Heart right ventricle (tissue), 16 donors: ENCODE measurements at regions not wholly inside any gene's neighbourhood (a gene's known extent, or its start where the extent isn't known, plus 50 kb on each side); places are given as distances from the start of the nearest gene placed in this dataset.

Experiments
- ATAC-seq, 8 donors: fragments of 200-7000 bp; cut with Tn5 transposase; one replicate each; pipeline ENCODE4 v1.9.1; 2020; ENCODE audit warnings: mild to moderate bottlenecking in 8 of 8, moderate library complexity in 8 of 8, moderate number of reproducible peaks in 1 of 8
- DNase-seq, 2 donors: peaks; one replicate each; pipeline ENCODE4 v3.0.0-alpha.2; 2020
- H3K27ac ChIP-seq, 10 donors: fragments of 200-600 bp; sonication (generic) in 2 of 10; one replicate each; pipeline versions ENCODE4 v1.5.0 to v1.8.0; 2020 to 2022; ENCODE audit warnings: mild to moderate bottlenecking in 3 of 10
- H3K27me3 ChIP-seq, 7 donors: fragments of 200-600 bp; one replicate each; pipeline ENCODE4 v1.8.0; 2021 to 2022; ENCODE audit warnings: mild to moderate bottlenecking in 2 of 7
- H3K36me3 ChIP-seq, 9 donors: fragments of 200-600 bp; sonication (generic) in 1 of 9; one replicate each; pipeline versions ENCODE4 v1.5.0 to v1.8.0; 2020 to 2022; ENCODE audit warnings: mild to moderate bottlenecking in 2 of 9
- H3K4me1 ChIP-seq, 9 donors: fragments of 200-600 bp; sonication (generic) in 1 of 9; one replicate each; pipeline versions ENCODE4 v1.5.0 to v1.8.0; 2020 to 2022; ENCODE audit warnings: mild to moderate bottlenecking in 4 of 9
- H3K4me3 ChIP-seq, 10 donors: fragments of 200-600 bp; sonication (generic) in 2 of 10; one replicate each; pipeline versions ENCODE4 v1.5.0 to v1.8.0; 2020 to 2022; ENCODE audit warnings: mild to moderate bottlenecking in 7 of 10, moderate library complexity in 2 of 10
- H3K9me3 ChIP-seq, 11 donors: fragments of 200-600 bp in 10 of 11; sonication (generic) in 2 of 11; one replicate each; pipeline versions ENCODE4 v1.5.0 to v1.8.0; 2013 to 2022; ENCODE audit warnings: mild to moderate bottlenecking in 2 of 11, control low read depth in 1 of 11, moderate library complexity in 1 of 11
- WGBS, 2 donors: extraction: QIAGEN DNeasy Blood & Tissue Kit; methylation state at CpG; one replicate each; pipeline ENCODE4 v1.1.7; 2013; ENCODE audit warnings: inconsistent platforms in 1 of 2; 5-methylcytosine and 5-hydroxymethylcytosine counted together
- intact Hi-C, 10 donors: fragments of 100-400 bp; cut with DNase I; formaldehyde crosslinking; loops; one replicate each; pipeline versions ENCODE4 v1.11.1 to v1.14.2; 2022
- TF ChIP-seq, protein P1 (sequence below), 9 donors: fragments of 200-600 bp; sonication (generic) in 2 of 9; IDR thresholded peaks; one replicate each; pipeline versions ENCODE4 v1.5.0 to v1.8.0; 2021 to 2022; ENCODE audit warnings: antibody characterized with exemption in 9 of 9, mild to moderate bottlenecking in 5 of 9, moderate library complexity in 1 of 9
- donor health status: Arrhythmogenic right ventricular cardiomyopathy.
- donor health status: ischemic (EF 13 %, LVEDD 7.1; RV severe dilation, severe dysfunction).
- donor health status: healthy with polysubstance abuse.
- donor health status: DM: no; HTN: yes; CAD: no.
- donor health status: DM: no; HTN: no; CAD: no.
- donor health status: ischemic (EF 25% LVEDD 6.9; RV normal size, moderate dysfunction).
- donor health status: ischemic (EF 25% LVEDD 5.7; RV mildly dilated, moderate dysfunction).
- donor health status: healthy.
- donor health status: DM: yes; HTN: yes; CAD: no.
- donor health status: Ischemic cardiomyopathy.
- donor health status: ischemic (EF 35%, LVEDD 5.7; RV mildly dilated, moderate dysfunction).
- donor health status: nonischemic (EF 11% LVEDD 7.7; RV severe dilation, severe dysfunction).
- donor health status: DM: yes; HTN: yes; CAD: no.
- donor health status: PGD.
- donor health status: ischemic (EF 29% LVEDD 5.4; RV normal size, mild dysfunction).
- donor health status: nonischemic (EF 23%, LVEDD 6.1; RV moderate dilation, normal function).

DNA sequence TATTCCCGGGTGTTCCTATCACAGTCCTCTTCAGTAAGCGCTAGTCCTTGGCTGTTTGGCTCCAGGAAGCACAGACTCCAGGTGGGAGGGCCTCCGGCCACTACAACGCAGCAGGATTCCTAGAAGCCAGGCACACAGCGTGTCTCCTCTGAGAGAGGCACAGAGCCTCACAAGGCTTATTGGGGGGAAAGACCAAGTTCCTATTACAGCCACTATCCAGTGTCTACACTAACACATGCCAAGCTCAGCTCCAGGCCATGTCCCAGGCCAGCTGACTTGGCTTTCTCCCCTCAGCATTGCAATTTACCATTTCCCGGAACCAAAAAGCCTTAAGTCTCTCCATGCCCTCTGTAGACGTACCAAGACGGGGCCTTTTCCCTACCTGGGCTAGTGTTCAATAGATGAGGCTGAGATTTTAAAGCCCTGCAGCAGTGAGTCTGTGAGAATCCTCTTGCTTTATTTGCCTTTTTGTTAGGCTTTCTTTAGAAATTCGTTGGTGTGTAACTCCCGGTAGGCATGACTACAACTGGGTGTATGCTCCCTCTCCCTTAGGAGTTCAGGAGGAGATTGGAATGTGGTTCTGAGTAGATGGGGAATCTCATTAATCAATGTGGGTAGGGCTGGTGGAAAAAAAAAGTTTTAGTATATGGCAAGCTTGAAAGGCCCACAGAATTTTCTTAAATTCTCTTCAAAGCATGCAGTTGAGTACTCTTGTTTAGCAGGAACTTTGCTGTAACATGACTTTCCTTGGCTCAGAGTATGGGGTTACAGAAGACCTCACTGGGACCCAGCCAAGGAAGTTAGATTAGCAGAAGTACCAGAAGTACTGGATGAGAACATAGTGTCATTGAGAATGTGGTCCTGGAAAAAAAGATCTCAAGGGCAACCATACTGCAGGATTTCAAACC is 84.3 kb upstream of the SLC1A3 start:
- ATAC-seq (peak; percentile 56 to 96 (median 90)), DNase-seq (peak in 1 of 2 donors; percentile 48)
- peaks cover 0 to 8% (median 0%) of the 10 kb centered on the region in 11 donors for H3K9me3 ChIP-seq
- TF ChIP-seq, protein P1, sequence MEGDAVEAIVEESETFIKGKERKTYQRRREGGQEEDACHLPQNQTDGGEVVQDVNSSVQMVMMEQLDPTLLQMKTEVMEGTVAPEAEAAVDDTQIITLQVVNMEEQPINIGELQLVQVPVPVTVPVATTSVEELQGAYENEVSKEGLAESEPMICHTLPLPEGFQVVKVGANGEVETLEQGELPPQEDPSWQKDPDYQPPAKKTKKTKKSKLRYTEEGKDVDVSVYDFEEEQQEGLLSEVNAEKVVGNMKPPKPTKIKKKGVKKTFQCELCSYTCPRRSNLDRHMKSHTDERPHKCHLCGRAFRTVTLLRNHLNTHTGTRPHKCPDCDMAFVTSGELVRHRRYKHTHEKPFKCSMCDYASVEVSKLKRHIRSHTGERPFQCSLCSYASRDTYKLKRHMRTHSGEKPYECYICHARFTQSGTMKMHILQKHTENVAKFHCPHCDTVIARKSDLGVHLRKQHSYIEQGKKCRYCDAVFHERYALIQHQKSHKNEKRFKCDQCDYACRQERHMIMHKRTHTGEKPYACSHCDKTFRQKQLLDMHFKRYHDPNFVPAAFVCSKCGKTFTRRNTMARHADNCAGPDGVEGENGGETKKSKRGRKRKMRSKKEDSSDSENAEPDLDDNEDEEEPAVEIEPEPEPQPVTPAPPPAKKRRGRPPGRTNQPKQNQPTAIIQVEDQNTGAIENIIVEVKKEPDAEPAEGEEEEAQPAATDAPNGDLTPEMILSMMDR (IDR thresholded peaks at IDR 0.05): no peak
- WGBS, 2 donors: 53 to 64% methylated on average over 10 of the region's 10 CpGs
- H3K4me3 ChIP-seq: no peak overlapping the region
- intact Hi-C loops: loop anchor here in 4 of 10 donors (5.0 to 10.0 kb wide), 4 partner anchors 85 to 173 kb away; partner anchors contain the start of gene SLC1A3 (in 2 of the 4)
- peak overlapping the region in 9 of 10 donors; percentile 54 to 81 (median 61) for H3K27ac ChIP-seq
- H3K36me3 ChIP-seq: no peaks in the 10 kb centered on the region
- H3K4me1 ChIP-seq: peaks cover 0 to 26% (median 12%) of the 10 kb centered on the region in 9 donors
- H3K27me3 ChIP-seq: no peaks in the 10 kb centered on the region

DNA sequence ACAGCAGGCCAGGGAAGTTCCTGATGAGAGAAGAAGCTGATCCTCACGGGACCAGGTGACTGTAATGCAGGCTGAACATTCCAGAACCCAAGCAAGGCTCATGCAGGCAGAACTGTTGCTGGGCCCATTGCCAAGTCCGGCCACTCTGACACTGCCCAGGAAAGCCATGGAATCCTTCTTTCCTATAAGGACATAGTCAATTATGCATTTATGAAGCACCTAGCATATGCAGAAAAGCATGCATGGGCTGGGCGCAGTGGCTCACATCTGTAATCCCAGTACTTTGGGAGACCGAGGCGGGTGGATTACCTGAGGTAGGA is 83.7 kb upstream of the SLC1A3 start:
- intact Hi-C loops: loop anchor here in 4 of 10 donors (5.0 to 10.0 kb wide), 4 partner anchors 85 to 172 kb away; partner anchors contain the start of gene SLC1A3 (in 2 of the 4)

DNA sequence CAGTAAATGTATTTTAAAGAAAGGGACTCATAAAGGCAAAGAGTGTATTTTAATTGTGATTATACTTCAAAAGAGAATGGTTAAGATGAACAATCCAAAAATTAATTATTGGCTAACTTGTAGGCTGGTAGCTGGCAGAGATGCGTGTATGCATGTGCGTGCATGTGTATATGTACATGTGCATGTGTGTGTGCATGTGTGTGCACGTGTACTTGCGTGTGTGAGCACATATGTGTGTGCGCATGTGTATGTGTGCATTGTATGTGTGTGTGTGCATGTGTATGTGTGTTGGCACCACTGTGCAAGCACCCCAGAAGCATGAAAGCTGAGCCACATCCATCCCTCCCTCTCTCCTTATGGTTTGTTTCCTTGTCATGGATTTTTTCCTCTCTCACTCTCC is 83.0 kb upstream of the SLC1A3 start:
- Histone ChIP-seq H3K4me3 (no peak overlapping the region), H3K36me3 (no peaks in the 10 kb centered on the region), H3K9me3 (peaks cover 0 to 7% (median 0%) of the 10 kb centered on the region in 11 donors), H3K27me3 (no peaks in the 10 kb centered on the region), H3K27ac (peak overlapping the region in 1 of 10 donors; percentile 75), H3K4me1 (peaks cover 0 to 26% (median 12%) of the 10 kb centered on the region in 9 donors)
- TF ChIP-seq, protein P1 (IDR thresholded peaks at IDR 0.05): no peak
- ATAC-seq (peak in 1 of 8 donors; percentile 24), DNase-seq (no peak)
- whole genome bisulfite sequencing, 2 donors: 92% methylated on average over 5 of the region's 5 CpGs
- intact Hi-C loops: loop anchor here in 4 of 10 donors (5.0 to 10.0 kb wide), 4 partner anchors 84 to 171 kb away; partner anchors contain the start of gene SLC1A3 (in 2 of the 4)

More for the DNA sequence above, 83.7 kb upstream of the SLC1A3 start:
- DNase-seq (no peak), ATAC-seq (no peak)
- no peaks in the 10 kb centered on the region for H3K27me3 ChIP-seq
- TF ChIP-seq, protein P1 (IDR thresholded peaks at IDR 0.05): no peak
- peaks cover 0 to 8% (median 0%) of the 10 kb centered on the region in 11 donors for H3K9me3 ChIP-seq
- WGBS, 2 donors: 72 to 80% methylated on average over 5 of the region's 5 CpGs
- H3K27ac ChIP-seq: peak overlapping the region in 8 of 10 donors; percentile 12 to 81 (median 58)
- no peak overlapping the region for H3K4me3 ChIP-seq
- no peaks in the 10 kb centered on the region for H3K36me3 ChIP-seq
- H3K4me1 ChIP-seq: peaks cover 0 to 26% (median 12%) of the 10 kb centered on the region in 9 donors

DNA sequence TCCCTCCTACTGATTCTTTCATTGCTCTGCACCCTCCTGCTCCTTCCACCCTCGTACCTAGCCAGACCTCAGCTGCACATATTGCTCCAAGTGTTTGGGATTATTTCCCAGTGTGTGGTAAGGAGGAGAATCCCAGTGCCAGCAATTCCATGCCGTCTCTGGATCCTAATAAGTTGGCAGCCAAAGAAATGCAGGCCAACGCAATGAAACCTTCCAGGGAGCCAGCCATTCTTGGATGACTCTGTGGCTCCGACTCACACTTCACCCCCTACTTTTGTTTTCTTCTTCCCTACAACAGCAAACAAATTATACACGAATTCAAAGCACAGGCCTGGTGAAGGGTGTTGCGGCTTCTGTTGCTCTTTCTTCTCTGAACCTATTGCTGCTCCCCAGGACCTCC is 82.5 kb upstream of the SLC1A3 start:
- peak in 1 of 8 donors; percentile 7 for ATAC-seq
- TF ChIP-seq, protein P1 (IDR thresholded peaks at IDR 0.05): no peak
- intact Hi-C loops: loop anchor here in 4 of 10 donors (5.0 to 10.0 kb wide), 4 partner anchors 83 to 171 kb away; partner anchors contain the start of gene SLC1A3 (in 2 of the 4)
- Histone ChIP-seq H3K27me3 (no peaks in the 10 kb centered on the region), H3K27ac (peak overlapping the region in 1 of 10 donors; percentile 15), H3K9me3 (peaks cover 0 to 3% (median 0%) of the 10 kb centered on the region in 11 donors), H3K36me3 (no peaks in the 10 kb centered on the region), H3K4me1 (peaks cover 0 to 26% (median 12%) of the 10 kb centered on the region in 9 donors), H3K4me3 (no peak overlapping the region)
- 63 to 65% methylated on average over 6 of the region's 6 CpGs for WGBS, 2 donors
- DNase-seq: no peak
